DOHH2 (cell line): ENCODE measurements at regions not wholly inside any gene's neighbourhood (a gene's known extent, or its start where the extent isn't known, plus 50 kb on each side); places are given as distances from the start of the nearest gene placed in this dataset.

Experiments
- H3F3A ChIP-seq: fragments of 200-600 bp; sonication (generic), shearing (Covaris generic); 2 replicates; pipeline ENCODE4 v1.6.0; 2016; ENCODE audit warnings: antibody characterized with exemption, mild to moderate bottlenecking; ENCODE audit not compliant: control insufficient read depth, insufficient read depth
- H3K27ac ChIP-seq: fragments of 200-600 bp; sonication (generic); 2 replicates; pipeline ENCODE4 v1.5.1; 2014; ENCODE audit warnings: low read depth, mild to moderate bottlenecking, low read length, moderate library complexity
- H3K27me3 ChIP-seq: fragments of 200-600 bp; sonication (generic); 2 replicates; pipeline ENCODE4 v1.6.1; 2014; ENCODE audit warnings: mild to moderate bottlenecking, low read length, mixed read lengths; ENCODE audit not compliant: control insufficient read depth
- H3K36me3 ChIP-seq: fragments of 200-600 bp; sonication (generic); 2 replicates; pipeline ENCODE4 v1.6.1; 2014; ENCODE audit warnings: mild to moderate bottlenecking, low read length, moderate library complexity, mixed read lengths; ENCODE audit not compliant: control insufficient read depth
- H3K4me1 ChIP-seq: fragments of 200-600 bp; sonication (generic); 2 replicates; pipeline ENCODE4 v1.6.1; 2014; ENCODE audit warnings: mild to moderate bottlenecking, low read length, mixed read lengths; ENCODE audit not compliant: control insufficient read depth
- H3K4me2 ChIP-seq: fragments of 200-600 bp; sonication (generic); 2 replicates; pipeline ENCODE4 v1.6.0; 2014; ENCODE audit warnings: mild to moderate bottlenecking, low read length, moderate library complexity
- H3K4me3 ChIP-seq: fragments of 200-600 bp; sonication (generic); 2 replicates; pipeline ENCODE4 v1.5.1; 2014; ENCODE audit warnings: mild to moderate bottlenecking, low read length, mixed read lengths
- H3K79me2 ChIP-seq: fragments of 200-600 bp; sonication (generic); 2 replicates; pipeline ENCODE4 v1.6.1; 2014; ENCODE audit warnings: mild to moderate bottlenecking, low read length, mixed read lengths; ENCODE audit not compliant: control insufficient read depth
- H3K9me2 ChIP-seq: fragments of 200-600 bp; sonication (generic); replicated peaks from 2 replicates; pipeline ENCODE4 v1.6.1; 2014; ENCODE audit warnings: mild to moderate bottlenecking, low read length, mixed read lengths; ENCODE audit not compliant: control insufficient read depth
- H3K9me3 ChIP-seq: fragments of 200-600 bp; sonication (generic); 2 replicates; pipeline ENCODE4 v1.6.1; 2014; ENCODE audit warnings: antibody characterized with exemption, low read length, mixed read lengths; ENCODE audit not compliant: control insufficient read depth, insufficient read depth
- H4K20me1 ChIP-seq: fragments of 200-600 bp; sonication (generic); 2 replicates; pipeline ENCODE4 v1.6.0; 2014; ENCODE audit warnings: low read depth, mild to moderate bottlenecking, antibody characterized with exemption, low read length, moderate library complexity; ENCODE audit not compliant: control insufficient read depth, insufficient read depth
- EZH2phosphoT487 ChIP-seq: fragments of 200-600 bp; sonication (generic); IDR thresholded peaks from 2 replicates; pipeline ENCODE4 v1.6.1; 2017; ENCODE audit warnings: borderline replicate concordance, mild to moderate bottlenecking, antibody characterized with exemption, low read length, moderate library complexity, mixed read lengths
- TF ChIP-seq, protein P1 (sequence below): fragments of 200-600 bp; sonication (generic); IDR thresholded peaks from one replicate; pipeline ENCODE4 v1.5.1; 2014; ENCODE audit warnings: antibody characterized with exemption, mild to moderate bottlenecking, low read depth, low read length; ENCODE audit not compliant: poor library complexity, severe bottlenecking

- H3K27me3 ChIP-seq, result no peaks in the 10 kb centered on the region; the same call in 1 of the 2 replicates
- no peaks in the 10 kb centered on the region for H3K9me2 ChIP-seq
- no peaks in the 10 kb centered on the region for H4K20me1 ChIP-seq
- no peak overlapping the region for H3K4me2 ChIP-seq
- no peaks in the 10 kb centered on the region for H3K9me3 ChIP-seq
- no peaks in the 10 kb centered on the region for H3K4me1 ChIP-seq
- no peaks in the 10 kb centered on the region for H3F3A ChIP-seq
- H3K27ac ChIP-seq, result no peak overlapping the region
- H3K36me3 ChIP-seq, result no peaks in the 10 kb centered on the region
- no peaks in the 10 kb centered on the region for H3K79me2 ChIP-seq
- H3K4me3 ChIP-seq, result no peak overlapping the region
- TF ChIP-seq, protein P1, sequence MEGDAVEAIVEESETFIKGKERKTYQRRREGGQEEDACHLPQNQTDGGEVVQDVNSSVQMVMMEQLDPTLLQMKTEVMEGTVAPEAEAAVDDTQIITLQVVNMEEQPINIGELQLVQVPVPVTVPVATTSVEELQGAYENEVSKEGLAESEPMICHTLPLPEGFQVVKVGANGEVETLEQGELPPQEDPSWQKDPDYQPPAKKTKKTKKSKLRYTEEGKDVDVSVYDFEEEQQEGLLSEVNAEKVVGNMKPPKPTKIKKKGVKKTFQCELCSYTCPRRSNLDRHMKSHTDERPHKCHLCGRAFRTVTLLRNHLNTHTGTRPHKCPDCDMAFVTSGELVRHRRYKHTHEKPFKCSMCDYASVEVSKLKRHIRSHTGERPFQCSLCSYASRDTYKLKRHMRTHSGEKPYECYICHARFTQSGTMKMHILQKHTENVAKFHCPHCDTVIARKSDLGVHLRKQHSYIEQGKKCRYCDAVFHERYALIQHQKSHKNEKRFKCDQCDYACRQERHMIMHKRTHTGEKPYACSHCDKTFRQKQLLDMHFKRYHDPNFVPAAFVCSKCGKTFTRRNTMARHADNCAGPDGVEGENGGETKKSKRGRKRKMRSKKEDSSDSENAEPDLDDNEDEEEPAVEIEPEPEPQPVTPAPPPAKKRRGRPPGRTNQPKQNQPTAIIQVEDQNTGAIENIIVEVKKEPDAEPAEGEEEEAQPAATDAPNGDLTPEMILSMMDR, result no peak
- TF ChIP-seq EZH2phosphoT487, result no peak
Measured at GRCh38 chr5:110019119-110019518, 329.4 kb downstream of the MAN2A1 start.

- Histone ChIP-seq H3K27ac (no peak overlapping the region), H3K79me2 (no peaks in the 10 kb centered on the region), H3F3A (no peaks in the 10 kb centered on the region), H4K20me1 (no peaks in the 10 kb centered on the region), H3K9me3 (no peaks in the 10 kb centered on the region), H3K9me2 (no peaks in the 10 kb centered on the region), H3K36me3 (no peaks in the 10 kb centered on the region), H3K4me3 (no peak overlapping the region), H3K27me3 (no peaks in the 10 kb centered on the region; the same call in 1 of the 2 replicates), H3K4me1 (no peaks in the 10 kb centered on the region), H3K4me2 (no peak overlapping the region)
- no peak for TF ChIP-seq EZH2phosphoT487
- TF ChIP-seq, protein P1, result no peak
Measured at GRCh38 chr5:110019780-110020179, 330.1 kb downstream of the MAN2A1 start.

- Histone ChIP-seq H3K9me2 (no peaks in the 10 kb centered on the region), H3K4me2 (no peak overlapping the region), H3F3A (no peaks in the 10 kb centered on the region), H3K4me1 (no peaks in the 10 kb centered on the region), H3K79me2 (no peaks in the 10 kb centered on the region), H3K27me3 (no peaks in the 10 kb centered on the region; the same call in 1 of the 2 replicates), H3K27ac (no peak overlapping the region), H3K9me3 (no peaks in the 10 kb centered on the region), H4K20me1 (no peaks in the 10 kb centered on the region), H3K4me3 (no peak overlapping the region), H3K36me3 (no peaks in the 10 kb centered on the region)
- TF ChIP-seq, protein P1, result no peak
- no peak for TF ChIP-seq EZH2phosphoT487
Measured at GRCh38 chr5:110021251-110021650, 331.5 kb downstream of the MAN2A1 start.

DNA sequence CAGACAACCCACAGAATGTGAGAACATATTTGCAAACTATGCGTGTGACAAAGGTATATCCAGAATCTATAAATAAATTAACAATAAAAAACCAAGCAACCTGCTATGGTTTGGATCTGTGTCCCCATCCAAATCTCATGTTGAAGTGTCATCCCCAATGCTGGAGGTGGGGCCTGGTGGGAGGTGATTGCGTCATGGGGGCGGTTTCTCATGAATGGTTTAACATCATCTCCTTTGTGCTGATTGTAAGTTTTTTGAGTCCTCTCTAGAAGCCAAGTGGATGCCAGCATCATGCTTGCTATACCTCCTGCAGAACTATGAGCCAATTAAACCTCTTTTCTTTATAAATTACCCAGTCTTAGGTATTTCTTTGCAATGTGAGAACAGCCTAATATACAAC lies 335.4 kb downstream of the MAN2A1 start:
- H3K9me3 ChIP-seq, result no peaks in the 10 kb centered on the region
- H3K27ac ChIP-seq, result no peak overlapping the region
- TF ChIP-seq, protein P1, result no peak
- no peak for TF ChIP-seq EZH2phosphoT487
- H3K36me3 ChIP-seq, result no peaks in the 10 kb centered on the region
- H3K4me1 ChIP-seq, result no peaks in the 10 kb centered on the region
- no peaks in the 10 kb centered on the region for H3K79me2 ChIP-seq
- H4K20me1 ChIP-seq, result no peaks in the 10 kb centered on the region
- no peak overlapping the region for H3K4me2 ChIP-seq
- no peaks in the 10 kb centered on the region for H3K9me2 ChIP-seq
- no peaks in the 10 kb centered on the region for H3F3A ChIP-seq
- H3K27me3 ChIP-seq, result no peaks in the 10 kb centered on the region; the same call in 1 of the 2 replicates
- no peak overlapping the region for H3K4me3 ChIP-seq
